Stimulated activated naive B cell treated with anti-CD40 and anti-IgM and Interleukin-4, amounts not matched to agents 10 μg/mL and 1 μg/mL and 100 μg/mL, for 72 hours (primary cell): ENCODE measurements at regions not wholly inside any gene's neighbourhood (a gene's known extent, or its start where the extent isn't known, plus 50 kb on each side); places are given as distances from the start of the nearest gene placed in this dataset.

Experiments
- ATAC-seq, 2 donors: fragments of 150-1000 bp; cut with Tn5 transposase; replicated peaks; 2 replicates each; pipeline ENCODE4 v1.10.0; 2021; ENCODE audit warnings: moderate library complexity in 1 of 2
- DNase-seq: peaks from one replicate; pipeline ENCODE4 v3.0.0; 2021
- H3K27ac Mint-ChIP-seq: one replicate; pipeline ENCODE4 v1.8.0; 2022; ENCODE audit warnings: mild to moderate bottlenecking, mixed read lengths
- H3K27me3 Mint-ChIP-seq, 2 donors: one replicate each; pipeline ENCODE4 v1.8.0; 2022; ENCODE audit warnings: mixed read lengths in 2 of 2
- H3K36me3 Mint-ChIP-seq, 2 donors: one replicate each; pipeline ENCODE4 v1.8.0; 2022; ENCODE audit warnings: mixed read lengths in 2 of 2, mild to moderate bottlenecking in 1 of 2
- H3K4me1 Mint-ChIP-seq, 2 donors: one replicate each; pipeline ENCODE4 v1.8.0; 2022; ENCODE audit warnings: mixed read lengths in 2 of 2, mild to moderate bottlenecking in 1 of 2
- H3K4me3 Mint-ChIP-seq, 2 donors: one replicate each; pipeline ENCODE4 v1.8.0; 2022; ENCODE audit warnings: mild to moderate bottlenecking in 2 of 2, mixed read lengths in 2 of 2, moderate library complexity in 1 of 2
- H3K9me3 Mint-ChIP-seq, 2 donors: one replicate each; pipeline ENCODE4 v1.8.0; 2022; ENCODE audit warnings: mixed read lengths in 2 of 2, mild to moderate bottlenecking in 1 of 2

GRCh38 chr9:106326493-106326892, 536.5 kb upstream of the ZNF462 start:
- Mint-ChIP-seq H3K9me3 (no peaks in the 10 kb centered on the region), H3K27ac (no peak overlapping the region), H3K27me3 (no peaks in the 10 kb centered on the region), H3K4me3 (no peak overlapping the region), H3K36me3 (no peaks in the 10 kb centered on the region), H3K4me1 (no peaks in the 10 kb centered on the region)
- no peak for DNase-seq
- no peak for ATAC-seq

DNA sequence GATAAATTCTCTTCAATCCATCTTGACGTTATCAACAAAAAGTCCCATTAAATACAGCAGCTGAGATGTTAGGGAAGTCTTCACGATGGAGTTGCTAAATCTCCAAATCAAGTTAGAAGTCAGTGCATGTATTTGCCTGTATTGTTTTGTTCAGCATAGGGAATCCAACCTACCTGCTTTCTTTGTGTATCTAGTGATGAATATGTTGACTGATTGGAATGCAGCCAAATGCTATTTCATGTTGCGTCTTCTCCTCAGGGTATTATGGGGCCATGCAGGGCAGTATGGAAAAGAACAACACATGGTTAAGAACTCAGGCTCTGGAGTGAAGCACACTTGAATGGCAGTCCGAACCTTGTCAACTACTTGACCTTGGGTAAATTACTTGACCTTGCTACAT, 529.5 kb upstream of the ZNF462 start:
- no peaks in the 10 kb centered on the region for H3K36me3 Mint-ChIP-seq
- peaks cover 0 to 4% of the 10 kb centered on the region in 2 donors for H3K9me3 Mint-ChIP-seq
- no peak overlapping the region for H3K4me3 Mint-ChIP-seq
- H3K4me1 Mint-ChIP-seq, result no peaks in the 10 kb centered on the region
- DNase-seq, result no peak
- H3K27me3 Mint-ChIP-seq, result no peaks in the 10 kb centered on the region
- no peak for ATAC-seq
- no peak overlapping the region for H3K27ac Mint-ChIP-seq

GRCh38 chr9:106334081-106334480, 528.9 kb upstream of the ZNF462 start:
- H3K9me3 Mint-ChIP-seq, result peaks cover 0 to 4% of the 10 kb centered on the region in 2 donors
- H3K36me3 Mint-ChIP-seq, result no peaks in the 10 kb centered on the region
- no peak overlapping the region for H3K27ac Mint-ChIP-seq
- H3K4me3 Mint-ChIP-seq, result no peak overlapping the region
- H3K4me1 Mint-ChIP-seq, result no peaks in the 10 kb centered on the region
- H3K27me3 Mint-ChIP-seq, result no peaks in the 10 kb centered on the region
- ATAC-seq (no peak), DNase-seq (no peak)

GRCh38 chr9:106339882-106340281, 523.1 kb upstream of the ZNF462 start:
- DNase-seq (no peak), ATAC-seq (no peak)
- Mint-ChIP-seq H3K4me3 (no peak overlapping the region), H3K27me3 (no peaks in the 10 kb centered on the region), H3K36me3 (no peaks in the 10 kb centered on the region), H3K9me3 (peaks cover 4% of the 10 kb centered on the region in 2 donors), H3K4me1 (no peaks in the 10 kb centered on the region), H3K27ac (no peak overlapping the region)

- Mint-ChIP-seq H3K9me3 (peaks cover 0 to 2% of the 10 kb centered on the region in 2 donors), H3K4me3 (no peak overlapping the region), H3K36me3 (no peaks in the 10 kb centered on the region), H3K27me3 (no peaks in the 10 kb centered on the region), H3K27ac (no peak overlapping the region), H3K4me1 (no peaks in the 10 kb centered on the region)
- DNase-seq (no peak), ATAC-seq (peak; percentile 74 to 77)
These were observed 512.2 kb upstream of the ZNF462 start for GRCh38 chr9:106350777-106351176.

DNA sequence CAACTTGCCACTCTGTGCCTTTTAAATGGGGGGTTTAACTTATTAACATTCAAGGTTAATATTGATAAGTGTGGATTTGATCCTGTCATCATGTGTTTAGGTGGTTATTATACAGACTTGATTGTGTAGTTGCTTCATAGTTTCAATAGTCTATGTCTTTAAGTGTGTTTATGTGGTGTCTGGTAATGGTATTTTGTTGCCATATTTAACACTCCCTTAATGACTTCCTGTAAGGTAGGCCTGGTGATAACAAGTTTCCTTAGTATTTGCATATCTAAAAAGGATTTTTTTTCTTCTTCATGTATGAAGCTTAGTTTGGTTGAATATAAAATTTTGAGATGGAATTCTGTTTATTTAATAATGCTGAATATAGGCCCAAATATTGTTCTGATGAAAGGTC, 506.0 kb upstream of the ZNF462 start:
- Mint-ChIP-seq H3K36me3 (no peaks in the 10 kb centered on the region), H3K27ac (no peak overlapping the region), H3K4me1 (no peaks in the 10 kb centered on the region), H3K9me3 (peaks cover 5 to 8% of the 10 kb centered on the region in 2 donors), H3K4me3 (no peak overlapping the region), H3K27me3 (no peaks in the 10 kb centered on the region)
- DNase-seq (no peak), ATAC-seq (no peak)

DNA sequence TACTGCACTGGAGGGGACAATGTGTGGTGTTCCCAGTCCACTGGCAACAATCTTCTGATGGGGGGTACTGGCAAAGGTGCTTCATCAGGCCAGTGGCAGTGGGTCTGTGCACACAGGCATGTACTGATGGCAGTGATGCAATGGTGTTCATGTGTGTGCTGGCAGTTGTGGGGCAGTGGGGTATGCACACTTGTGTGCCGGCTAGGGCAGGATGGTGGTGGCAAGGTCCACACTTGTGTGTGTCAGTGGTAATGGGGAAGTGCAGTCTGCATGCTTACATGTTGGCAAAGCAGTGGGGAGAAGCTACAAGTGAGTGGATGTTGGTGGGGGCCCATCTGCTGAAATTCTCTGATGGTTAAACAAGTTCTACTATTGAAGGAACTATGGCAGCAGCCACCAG, 504.6 kb upstream of the ZNF462 start:
- ATAC-seq, result no peak
- H3K4me1 Mint-ChIP-seq, result no peaks in the 10 kb centered on the region
- H3K36me3 Mint-ChIP-seq, result no peaks in the 10 kb centered on the region
- no peak overlapping the region for H3K4me3 Mint-ChIP-seq
- no peaks in the 10 kb centered on the region for H3K27me3 Mint-ChIP-seq
- DNase-seq, result no peak
- H3K9me3 Mint-ChIP-seq, result peaks cover 5 to 8% of the 10 kb centered on the region in 2 donors
- no peak overlapping the region for H3K27ac Mint-ChIP-seq

GRCh38 chr9:106376689-106377088, 486.3 kb upstream of the ZNF462 start:
- no peaks in the 10 kb centered on the region for H3K27me3 Mint-ChIP-seq
- peaks cover 0 to 2% of the 10 kb centered on the region in 2 donors for H3K36me3 Mint-ChIP-seq
- no peak overlapping the region for H3K4me3 Mint-ChIP-seq
- DNase-seq, result no peak
- H3K4me1 Mint-ChIP-seq, result no peaks in the 10 kb centered on the region
- H3K27ac Mint-ChIP-seq, result no peak overlapping the region
- ATAC-seq, result no peak
- H3K9me3 Mint-ChIP-seq, result peaks cover 4 to 6% of the 10 kb centered on the region in 2 donors

- H3K27ac Mint-ChIP-seq, result no peak overlapping the region
These were observed 479.9 kb upstream of the ZNF462 start for GRCh38 chr9:106383072-106383471.

DNA sequence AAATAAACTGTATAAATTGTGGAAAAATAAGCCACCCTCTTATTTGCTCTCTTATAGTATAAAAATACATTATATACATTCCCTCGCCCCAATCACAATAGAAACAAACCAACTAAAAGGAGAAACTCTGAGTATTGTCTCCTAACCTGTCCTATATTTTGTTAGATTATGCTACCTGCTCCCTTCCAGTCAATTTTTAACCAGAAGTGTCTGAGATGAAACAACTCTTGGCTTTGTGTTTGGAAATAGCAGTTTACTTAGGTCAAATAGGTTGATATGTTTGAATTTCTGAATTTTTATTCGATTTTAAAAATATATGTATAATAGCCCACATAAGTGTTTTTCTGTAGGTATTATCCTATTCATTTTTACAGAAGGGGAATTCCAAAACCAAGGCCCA, 475.0 kb upstream of the ZNF462 start:
- no peak for DNase-seq
- Mint-ChIP-seq H3K36me3 (no peaks in the 10 kb centered on the region), H3K9me3 (peaks cover 0 to 1% of the 10 kb centered on the region in 2 donors), H3K4me3 (no peak overlapping the region), H3K27ac (no peak overlapping the region), H3K27me3 (no peaks in the 10 kb centered on the region), H3K4me1 (no peaks in the 10 kb centered on the region)
- no peak for ATAC-seq

More at GRCh38 chr9:106383072-106383471, 479.9 kb upstream of the ZNF462 start:
- no peak for DNase-seq
- Mint-ChIP-seq H3K27me3 (no peaks in the 10 kb centered on the region), H3K9me3 (peaks cover 0 to 1% of the 10 kb centered on the region in 2 donors), H3K4me1 (no peaks in the 10 kb centered on the region), H3K36me3 (no peaks in the 10 kb centered on the region), H3K4me3 (no peak overlapping the region)
- no peak for ATAC-seq

- Mint-ChIP-seq H3K36me3 (no peaks in the 10 kb centered on the region), H3K9me3 (no peaks in the 10 kb centered on the region), H3K27ac (no peak overlapping the region), H3K4me3 (no peak overlapping the region), H3K27me3 (no peaks in the 10 kb centered on the region), H3K4me1 (no peaks in the 10 kb centered on the region)
- no peak for ATAC-seq
- no peak for DNase-seq
These were observed 469.7 kb upstream of the ZNF462 start for GRCh38 chr9:106393226-106393625.

DNA sequence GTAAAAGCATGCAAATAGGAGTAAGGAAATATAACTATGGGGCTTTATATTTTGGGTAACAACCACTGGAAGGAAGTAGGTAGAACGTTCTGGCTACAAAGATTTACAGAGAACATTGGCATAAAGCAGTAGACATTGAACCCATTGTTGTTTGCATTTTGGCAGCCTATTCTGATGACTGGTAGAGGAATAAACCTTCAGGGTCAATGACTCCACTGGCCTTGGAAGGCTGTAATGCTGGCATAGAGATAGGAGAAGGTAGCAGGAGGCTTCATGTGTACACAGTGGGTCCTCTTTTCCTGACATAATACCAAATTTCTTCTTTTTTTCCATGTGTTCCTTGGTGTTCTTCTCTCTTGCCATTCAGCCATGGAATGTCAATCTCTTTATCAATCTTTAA, 462.8 kb upstream of the ZNF462 start:
- Mint-ChIP-seq H3K27me3 (no peaks in the 10 kb centered on the region), H3K27ac (no peak overlapping the region), H3K9me3 (no peaks in the 10 kb centered on the region), H3K36me3 (no peaks in the 10 kb centered on the region), H3K4me3 (no peak overlapping the region), H3K4me1 (no peaks in the 10 kb centered on the region)
- no peak for DNase-seq
- no peak for ATAC-seq

GRCh38 chr9:106400950-106401349, 462.0 kb upstream of the ZNF462 start:
- Mint-ChIP-seq H3K27ac (no peak overlapping the region), H3K9me3 (no peaks in the 10 kb centered on the region), H3K27me3 (no peaks in the 10 kb centered on the region)

GRCh38 chr9:106403081-106403480, 459.9 kb upstream of the ZNF462 start:
- H3K4me1 Mint-ChIP-seq, result no peaks in the 10 kb centered on the region
- H3K27ac Mint-ChIP-seq, result no peak overlapping the region
- no peaks in the 10 kb centered on the region for H3K36me3 Mint-ChIP-seq
- no peaks in the 10 kb centered on the region for H3K27me3 Mint-ChIP-seq
- DNase-seq (no peak), ATAC-seq (no peak)
- no peaks in the 10 kb centered on the region for H3K9me3 Mint-ChIP-seq
- H3K4me3 Mint-ChIP-seq, result no peak overlapping the region

More at GRCh38 chr9:106400950-106401349, 462.0 kb upstream of the ZNF462 start:
- no peak for DNase-seq
- no peak for ATAC-seq
- Mint-ChIP-seq H3K4me1 (no peaks in the 10 kb centered on the region), H3K36me3 (no peaks in the 10 kb centered on the region), H3K4me3 (no peak overlapping the region)

- Mint-ChIP-seq H3K27ac (no peak overlapping the region), H3K36me3 (no peaks in the 10 kb centered on the region), H3K4me3 (no peak overlapping the region), H3K4me1 (no peaks in the 10 kb centered on the region), H3K9me3 (no peaks in the 10 kb centered on the region), H3K27me3 (no peaks in the 10 kb centered on the region)
- ATAC-seq (no peak), DNase-seq (no peak)
These were observed 458.8 kb upstream of the ZNF462 start for GRCh38 chr9:106404137-106404536.

GRCh38 chr9:106405871-106406435, 457.0 kb upstream of the ZNF462 start:
- Mint-ChIP-seq H3K27me3 (no peaks in the 10 kb centered on the region), H3K27ac (no peak overlapping the region), H3K4me1 (no peaks in the 10 kb centered on the region), H3K36me3 (no peaks in the 10 kb centered on the region), H3K9me3 (no peaks in the 10 kb centered on the region), H3K4me3 (no peak overlapping the region)
- DNase-seq, result no peak
- ATAC-seq, result no peak
